ENCODE measurements at regions not wholly inside any gene's neighbourhood (a gene's known extent, or its start where the extent isn't known, plus 50 kb on each side); places are given as distances from the start of the nearest gene placed in this dataset.

DNA sequence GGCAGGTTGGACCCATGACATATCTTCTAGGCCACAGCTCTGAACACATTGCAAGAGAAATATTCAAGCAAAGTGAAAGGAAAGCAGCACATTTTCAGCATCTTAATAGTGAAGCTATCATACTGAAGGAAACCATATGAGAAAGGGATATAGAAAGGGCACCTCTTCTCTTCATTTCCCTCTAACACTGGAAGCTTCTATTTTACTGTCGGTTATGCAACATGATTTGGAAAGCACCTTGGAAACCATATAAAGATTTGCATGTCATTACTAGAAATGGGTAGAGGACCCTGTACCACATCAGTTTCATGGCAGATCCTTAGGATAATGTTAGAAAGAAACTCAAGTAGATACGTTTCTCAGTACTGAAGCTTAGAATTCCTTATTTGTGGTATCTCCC lies 70.5 kb upstream of the HMGN3 start:
- Histone ChIP-seq H3K36me3 (replicated peaks in 1 of 2; ENCODE audit: control insufficient read depth in 1 of 2, insufficient read depth in 2 of 2, low read length in 1 of 2) (no peaks in the 10 kb centered on the region), H3K27ac (ENCODE audit: low read depth in 2 of 2, low read length in 1 of 2) (no peak overlapping the region), H3F3A (replicated peaks; ENCODE audit: insufficient read depth) (no peaks in the 10 kb centered on the region), H3K27me3 (ENCODE audit: insufficient read depth) (no peaks in the 10 kb centered on the region), H3K4me3 (ENCODE audit: low read depth in 2 of 2, low read length in 1 of 2) (no peak overlapping the region), H2AFZ (ENCODE audit: low read depth) (no peak overlapping the region), H4K20me1 (ENCODE audit: insufficient read depth) (no peaks in the 10 kb centered on the region), H3K4me2 (no peak overlapping the region), H3K9me2 (no peaks in the 10 kb centered on the region), H3K9ac (no peak overlapping the region), H3K79me2 (ENCODE audit: insufficient read depth) (no peaks in the 10 kb centered on the region), H3K4me1 (ENCODE audit: control insufficient read depth in 1 of 2, insufficient read depth in 2 of 2, low read depth in 1 of 2, low read length in 1 of 2) (no peaks in the 10 kb centered on the region), H3K9me3 (no peaks in the 10 kb centered on the region)
- DNase-seq: no peak
- ChIA-PET POLR2A (no interaction called here), CTCF (no interaction called here)
- 34% methylated on average over 2 of the region's 2 CpGs for WGBS (ENCODE audit: low lambda C conversion rate)
- TF ChIP-seq FOSL2 (IDR thresholded peaks at IDR 0.05; ENCODE audit: borderline replicate concordance, low read depth): no peak
- TF ChIP-seq, protein P1, sequence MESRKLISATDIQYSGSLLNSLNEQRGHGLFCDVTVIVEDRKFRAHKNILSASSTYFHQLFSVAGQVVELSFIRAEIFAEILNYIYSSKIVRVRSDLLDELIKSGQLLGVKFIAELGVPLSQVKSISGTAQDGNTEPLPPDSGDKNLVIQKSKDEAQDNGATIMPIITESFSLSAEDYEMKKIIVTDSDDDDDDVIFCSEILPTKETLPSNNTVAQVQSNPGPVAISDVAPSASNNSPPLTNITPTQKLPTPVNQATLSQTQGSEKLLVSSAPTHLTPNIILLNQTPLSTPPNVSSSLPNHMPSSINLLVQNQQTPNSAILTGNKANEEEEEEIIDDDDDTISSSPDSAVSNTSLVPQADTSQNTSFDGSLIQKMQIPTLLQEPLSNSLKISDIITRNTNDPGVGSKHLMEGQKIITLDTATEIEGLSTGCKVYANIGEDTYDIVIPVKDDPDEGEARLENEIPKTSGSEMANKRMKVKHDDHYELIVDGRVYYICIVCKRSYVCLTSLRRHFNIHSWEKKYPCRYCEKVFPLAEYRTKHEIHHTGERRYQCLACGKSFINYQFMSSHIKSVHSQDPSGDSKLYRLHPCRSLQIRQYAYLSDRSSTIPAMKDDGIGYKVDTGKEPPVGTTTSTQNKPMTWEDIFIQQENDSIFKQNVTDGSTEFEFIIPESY (IDR thresholded peaks at IDR 0.05; ENCODE audit: borderline replicate concordance, low read depth): no peak
- TF ChIP-seq TEAD4 (IDR thresholded peaks at IDR 0.05; ENCODE audit: borderline replicate concordance, insufficient read depth): no peak
- no peak for TF ChIP-seq YY1 (IDR thresholded peaks at IDR 0.05; ENCODE audit: low read depth)
- no peak for TF ChIP-seq CHD2 (IDR thresholded peaks at IDR 0.05; ENCODE audit: low read length, partially characterized antibody)
- TF ChIP-seq NRF1 (IDR thresholded peaks at IDR 0.05; ENCODE audit: low read depth, low read length): no peak
- TF ChIP-seq SIN3A (IDR thresholded peaks at IDR 0.05; ENCODE audit: borderline replicate concordance, low read depth, low read length): no peak
- TF ChIP-seq POLR2AphosphoS5 (IDR thresholded peaks at IDR 0.05; ENCODE audit: low read depth, low read length): no peak
- no peak for TF ChIP-seq EZH2phosphoT487 (IDR thresholded peaks at IDR 0.05; ENCODE audit: borderline replicate concordance, low read depth)
- no peak for TF ChIP-seq MXI1 (IDR thresholded peaks at IDR 0.05; ENCODE audit: low read depth, low read length)
- no peak for TF ChIP-seq GATA2 (CRISPR knock-in tag; IDR thresholded peaks at IDR 0.05)
- TF ChIP-seq, protein P2, sequence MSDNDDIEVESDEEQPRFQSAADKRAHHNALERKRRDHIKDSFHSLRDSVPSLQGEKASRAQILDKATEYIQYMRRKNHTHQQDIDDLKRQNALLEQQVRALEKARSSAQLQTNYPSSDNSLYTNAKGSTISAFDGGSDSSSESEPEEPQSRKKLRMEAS (IDR thresholded peaks at IDR 0.05; ENCODE audit: low read depth): no peak
- TF ChIP-seq, protein P3, sequence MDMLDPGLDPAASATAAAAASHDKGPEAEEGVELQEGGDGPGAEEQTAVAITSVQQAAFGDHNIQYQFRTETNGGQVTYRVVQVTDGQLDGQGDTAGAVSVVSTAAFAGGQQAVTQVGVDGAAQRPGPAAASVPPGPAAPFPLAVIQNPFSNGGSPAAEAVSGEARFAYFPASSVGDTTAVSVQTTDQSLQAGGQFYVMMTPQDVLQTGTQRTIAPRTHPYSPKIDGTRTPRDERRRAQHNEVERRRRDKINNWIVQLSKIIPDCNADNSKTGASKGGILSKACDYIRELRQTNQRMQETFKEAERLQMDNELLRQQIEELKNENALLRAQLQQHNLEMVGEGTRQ (IDR thresholded peaks at IDR 0.05; ENCODE audit: borderline replicate concordance, low read depth, low read length): no peak
- TF ChIP-seq FOXJ3 (CRISPR knock-in tag; IDR thresholded peaks at IDR 0.05): no peak
- TF ChIP-seq RXRA (IDR thresholded peaks at IDR 0.05; ENCODE audit: borderline replicate concordance, low read depth): no peak
- TF ChIP-seq TCF12 (IDR thresholded peaks at IDR 0.05): no peak
- no peak for TF ChIP-seq JUND (IDR thresholded peaks at IDR 0.05)
- no peak for TF ChIP-seq TAF1 (IDR thresholded peaks at IDR 0.05; ENCODE audit: borderline replicate concordance, low read depth, low read length)
- TF ChIP-seq RCOR1 (IDR thresholded peaks at IDR 0.05; ENCODE audit: low read length): no peak

Data from SK-N-SH (cell line).